DOHH2 (cell line): ENCODE measurements at regions not wholly inside any gene's neighbourhood (a gene's known extent, or its start where the extent isn't known, plus 50 kb on each side); places are given as distances from the start of the nearest gene placed in this dataset.

Experiments used
- EZH2phosphoT487 ChIP-seq: fragments of 200-600 bp; sonication (generic); IDR thresholded peaks from 2 replicates; pipeline ENCODE4 v1.6.1; 2017; ENCODE audit warnings: borderline replicate concordance, mild to moderate bottlenecking, antibody characterized with exemption, low read length, moderate library complexity, mixed read lengths
- TF ChIP-seq, protein P1 (sequence below): fragments of 200-600 bp; sonication (generic); IDR thresholded peaks from one replicate; pipeline ENCODE4 v1.5.1; 2014; ENCODE audit warnings: antibody characterized with exemption, mild to moderate bottlenecking, low read depth, low read length; ENCODE audit not compliant: poor library complexity, severe bottlenecking

DNA sequence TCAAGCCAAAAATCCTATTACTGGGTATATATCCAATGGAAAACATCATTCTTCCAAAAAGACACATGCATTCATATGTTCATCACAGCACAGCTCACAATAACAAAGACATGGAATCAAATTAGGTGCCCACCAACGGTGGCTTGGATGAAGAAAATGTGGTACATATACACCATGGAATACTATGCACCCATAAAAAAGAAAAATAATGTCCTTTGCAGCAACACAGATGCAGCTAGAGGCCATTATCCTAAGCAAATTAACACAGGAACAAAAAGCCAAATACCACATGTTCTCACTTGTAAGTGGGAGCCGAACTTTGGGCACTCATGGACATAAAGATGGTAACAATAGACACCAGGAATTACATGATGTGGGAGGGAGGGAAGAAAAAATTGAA is 113.6 kb downstream of the MRPL39 start:
- TF ChIP-seq, protein P1, sequence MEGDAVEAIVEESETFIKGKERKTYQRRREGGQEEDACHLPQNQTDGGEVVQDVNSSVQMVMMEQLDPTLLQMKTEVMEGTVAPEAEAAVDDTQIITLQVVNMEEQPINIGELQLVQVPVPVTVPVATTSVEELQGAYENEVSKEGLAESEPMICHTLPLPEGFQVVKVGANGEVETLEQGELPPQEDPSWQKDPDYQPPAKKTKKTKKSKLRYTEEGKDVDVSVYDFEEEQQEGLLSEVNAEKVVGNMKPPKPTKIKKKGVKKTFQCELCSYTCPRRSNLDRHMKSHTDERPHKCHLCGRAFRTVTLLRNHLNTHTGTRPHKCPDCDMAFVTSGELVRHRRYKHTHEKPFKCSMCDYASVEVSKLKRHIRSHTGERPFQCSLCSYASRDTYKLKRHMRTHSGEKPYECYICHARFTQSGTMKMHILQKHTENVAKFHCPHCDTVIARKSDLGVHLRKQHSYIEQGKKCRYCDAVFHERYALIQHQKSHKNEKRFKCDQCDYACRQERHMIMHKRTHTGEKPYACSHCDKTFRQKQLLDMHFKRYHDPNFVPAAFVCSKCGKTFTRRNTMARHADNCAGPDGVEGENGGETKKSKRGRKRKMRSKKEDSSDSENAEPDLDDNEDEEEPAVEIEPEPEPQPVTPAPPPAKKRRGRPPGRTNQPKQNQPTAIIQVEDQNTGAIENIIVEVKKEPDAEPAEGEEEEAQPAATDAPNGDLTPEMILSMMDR, result no peak
- TF ChIP-seq EZH2phosphoT487, result no peak
